Stimulated activated naive CD4-positive, alpha-beta T cell (primary cell): ENCODE measurements at regions not wholly inside any gene's neighbourhood (a gene's known extent, or its start where the extent isn't known, plus 50 kb on each side); places are given as distances from the start of the nearest gene placed in this dataset.
"Not testable (repeated sequence)": the region's sequence is repeated elsewhere in the genome, so short reads cannot be mapped to it uniquely, and the experiment has no call there.

Experiments used
- DNase-seq, 6 experiments: peaks; one replicate each; lab custom pipeline; 2025; lab: John Stamatoyannopoulos, UW

- no peak for DNase-seq
Observed at GRCh38 chr17:70924776-70925175, 755.4 kb downstream of the KCNJ2 start.

DNA sequence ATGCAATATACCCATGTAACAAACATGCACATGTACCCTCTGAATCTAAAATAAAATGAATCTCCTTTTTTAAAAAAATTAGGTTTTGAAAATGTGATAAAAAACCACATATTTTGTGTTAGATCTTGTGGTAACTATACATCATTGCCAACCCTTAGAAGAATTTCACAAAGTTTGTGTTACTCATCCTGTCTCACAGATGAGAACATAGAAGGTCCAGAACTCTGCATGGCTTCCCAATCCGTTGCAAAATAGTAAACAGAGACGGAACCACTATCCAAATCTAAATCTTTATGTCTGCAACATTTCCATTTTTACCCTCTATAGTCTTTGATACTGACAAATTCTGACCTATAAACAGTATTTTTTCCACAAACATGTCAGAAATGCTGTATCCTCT lies 759.9 kb downstream of the KCNJ2 start:
- no peak for DNase-seq

- DNase-seq: no peak
Observed at GRCh38 chr17:70934231-70934630, 764.9 kb downstream of the KCNJ2 start.

- DNase-seq: no peak
Observed at GRCh38 chr17:70934835-70935234, 765.5 kb downstream of the KCNJ2 start.

- no peak for DNase-seq
Observed at GRCh38 chr17:70936724-70937123, 767.4 kb downstream of the KCNJ2 start.

DNA sequence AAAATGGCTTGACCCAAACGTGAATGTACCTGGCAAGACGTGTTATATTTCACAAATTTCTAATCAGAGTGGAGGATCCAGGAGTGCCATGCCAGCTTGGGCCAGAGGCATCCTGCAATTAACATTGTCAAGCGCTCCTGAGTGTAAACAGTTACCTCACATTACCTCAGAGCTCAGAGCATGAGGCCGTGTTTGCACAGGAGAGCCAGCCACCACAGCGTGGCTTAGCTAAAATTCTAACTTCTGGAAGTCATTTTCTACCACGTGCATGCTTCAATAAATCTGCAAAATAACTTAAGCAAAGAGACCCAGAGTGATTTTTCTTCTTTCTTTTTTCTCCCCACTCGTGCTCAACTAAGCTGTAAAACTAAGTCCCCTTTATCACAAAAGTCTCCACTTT lies 769.0 kb downstream of the KCNJ2 start:
- DNase-seq: no peak

DNA sequence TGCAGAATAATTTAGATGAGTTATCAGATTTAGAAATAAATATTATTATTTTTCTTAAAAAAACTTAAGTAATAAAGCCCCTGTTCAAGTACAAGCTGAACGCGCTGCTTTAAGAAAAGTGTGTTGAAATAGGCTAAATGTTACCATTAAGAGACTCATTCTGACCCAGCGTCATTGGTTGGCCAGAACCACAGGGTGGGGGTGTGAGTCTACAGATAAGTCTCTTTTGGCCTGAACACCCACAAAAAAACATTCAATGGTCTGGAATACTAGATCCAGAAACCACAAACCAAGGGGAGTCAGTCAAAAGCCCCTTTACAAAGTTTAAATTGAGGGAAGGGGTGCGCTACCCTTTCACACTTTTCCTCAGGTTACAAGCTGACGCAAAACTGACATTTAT lies 776.1 kb downstream of the KCNJ2 start:
- DNase-seq: no peak

DNA sequence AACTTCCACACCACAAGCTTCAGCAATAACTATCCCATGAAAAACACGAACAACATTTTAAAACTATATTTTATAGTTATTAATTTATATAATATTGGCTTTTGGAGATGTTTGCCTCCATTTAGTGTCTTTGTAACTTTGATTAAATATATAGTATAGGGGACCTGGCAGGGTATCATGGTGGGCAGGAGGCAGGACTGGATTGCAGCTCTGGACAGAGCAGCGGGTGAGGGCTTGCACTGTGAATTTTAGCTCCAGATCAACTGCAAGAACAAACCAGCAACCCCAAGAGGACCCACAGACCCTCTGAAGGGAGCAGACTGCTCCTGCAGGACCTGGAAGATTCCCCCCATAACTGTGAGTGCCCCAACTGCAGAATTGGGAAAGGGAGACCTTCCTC lies 777.9 kb downstream of the KCNJ2 start:
- DNase-seq: no peak

DNA sequence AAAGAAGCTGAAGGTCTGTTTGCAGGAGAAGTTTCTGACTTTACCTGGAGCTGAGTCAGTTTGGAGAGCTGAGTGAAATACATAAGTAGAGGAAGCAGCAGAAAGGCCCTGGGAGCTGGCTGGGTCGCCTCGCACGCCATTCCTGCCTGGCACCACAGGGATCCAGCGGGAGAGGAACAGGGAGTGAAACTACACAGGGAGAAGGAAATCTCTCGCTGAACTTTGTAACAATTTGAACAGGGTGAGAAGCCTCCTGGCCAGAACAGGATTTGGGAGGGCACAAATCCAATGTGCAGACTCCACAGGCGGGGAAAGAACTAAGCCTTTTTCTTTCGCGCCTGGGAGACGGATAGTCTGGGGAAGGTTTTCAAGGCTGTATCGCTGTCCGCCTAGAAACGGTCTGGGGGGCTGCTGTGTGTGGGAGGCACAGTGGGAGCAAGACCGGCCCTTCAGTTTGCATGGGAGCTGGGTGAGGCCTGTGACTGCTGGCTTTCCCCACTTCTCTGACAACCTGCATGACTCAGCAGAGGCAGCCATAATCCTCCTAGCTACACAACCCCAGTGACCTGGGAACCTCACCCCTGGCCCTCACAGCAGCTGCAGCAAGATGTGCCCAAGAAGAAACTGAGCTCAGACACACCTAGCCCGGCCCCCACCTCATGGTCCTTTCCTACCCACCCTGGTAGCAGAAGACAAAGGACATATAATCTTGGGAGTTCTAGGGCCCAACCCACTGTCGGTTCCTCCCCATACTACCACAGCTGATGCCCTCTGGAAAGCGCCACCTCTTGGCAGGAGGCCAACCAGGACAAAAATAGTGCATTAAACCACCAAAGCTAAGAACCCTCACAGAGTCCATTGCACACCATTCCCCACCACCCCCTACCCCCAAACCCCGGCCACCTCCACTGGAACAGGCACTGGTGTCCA lies 778.6 kb downstream of the KCNJ2 start:
- no peak for DNase-seq

- not testable (repeated sequence) for DNase-seq
Observed at GRCh38 chr17:70953140-70953539, 783.8 kb downstream of the KCNJ2 start.

DNA sequence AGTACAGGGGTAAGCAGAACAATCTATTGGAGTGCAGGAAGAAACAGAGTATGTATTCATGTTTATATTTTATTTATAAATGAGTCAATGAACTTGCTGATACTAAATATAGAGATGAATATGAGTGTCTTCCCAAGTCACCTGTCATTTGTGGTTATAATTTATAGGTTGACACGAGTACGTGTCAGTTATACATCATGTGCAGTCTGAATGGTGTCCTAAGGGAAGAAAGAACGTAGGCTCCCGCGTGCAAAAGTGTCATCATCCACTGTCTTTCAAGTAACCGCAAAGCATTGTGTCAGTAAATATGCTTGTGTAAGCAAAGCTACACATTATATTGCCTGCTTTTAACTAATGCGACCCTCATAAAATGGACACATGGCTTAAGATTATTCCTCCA lies 786.1 kb downstream of the KCNJ2 start:
- no peak for DNase-seq

- DNase-seq: no peak
Observed at GRCh38 chr17:70956726-70957125, 787.4 kb downstream of the KCNJ2 start.

- no peak for DNase-seq
Observed at GRCh38 chr17:70961341-70961740, 792.0 kb downstream of the KCNJ2 start.

DNA sequence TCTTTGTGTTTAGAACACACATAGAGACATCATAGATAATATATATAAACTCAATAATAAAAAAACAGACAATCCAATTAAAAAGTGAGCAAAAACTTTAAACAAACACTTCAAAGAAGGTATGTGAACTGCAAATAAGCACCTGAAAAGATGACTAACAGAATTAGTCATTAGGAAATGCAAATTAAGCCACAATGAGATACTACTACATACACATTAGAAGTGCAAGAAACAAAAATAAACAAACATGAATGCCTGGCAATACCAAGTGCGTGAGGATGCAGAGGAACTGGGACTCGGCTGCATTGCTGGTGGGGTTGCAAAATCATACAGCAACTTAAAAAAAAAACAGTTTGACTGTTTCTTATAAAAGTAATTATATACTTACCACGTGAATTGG lies 799.0 kb downstream of the KCNJ2 start:
- DNase-seq: no peak

DNA sequence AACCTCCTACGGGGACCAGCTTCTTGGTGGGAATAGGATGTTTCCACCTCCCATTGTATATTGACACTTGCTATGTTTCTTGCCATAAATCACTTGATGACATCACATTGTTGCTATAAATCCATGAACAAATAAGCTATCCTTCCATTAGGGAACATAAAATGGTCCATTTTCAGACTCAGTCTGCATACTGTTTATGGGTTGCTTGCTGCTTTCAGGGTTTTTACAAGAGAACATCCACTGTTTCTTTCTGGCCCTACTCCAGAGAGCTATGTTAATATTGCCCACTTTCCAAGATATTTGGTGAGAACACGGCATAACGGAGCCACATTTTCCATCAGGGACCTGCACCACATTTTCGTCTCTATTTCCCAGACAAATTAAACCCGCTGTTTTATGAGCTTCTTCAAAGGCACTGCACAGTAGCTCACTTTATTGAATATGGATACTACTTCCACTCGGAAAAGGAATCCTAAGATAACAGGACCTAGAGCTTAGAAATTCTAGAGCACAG lies 800.2 kb downstream of the KCNJ2 start:
- DNase-seq: no peak

DNA sequence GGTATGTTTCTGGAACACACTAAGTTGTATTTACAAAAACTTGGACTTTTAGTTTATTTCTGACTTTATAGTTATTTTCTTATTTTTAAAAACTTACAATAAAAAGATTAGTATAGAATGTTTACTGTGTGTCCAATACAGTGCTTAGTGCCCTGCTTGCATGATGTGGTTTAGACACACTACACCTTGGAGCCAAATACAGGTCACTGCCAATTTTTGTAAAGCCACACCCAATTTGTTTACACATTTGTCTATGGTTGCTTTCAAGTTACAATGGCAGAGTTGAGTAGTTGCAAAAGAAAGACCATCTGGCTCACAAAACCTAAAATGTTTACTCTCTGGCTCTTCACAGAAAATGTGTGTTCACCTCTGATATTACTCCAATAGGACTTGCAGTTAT lies 807.1 kb downstream of the KCNJ2 start:
- DNase-seq: no peak

GRCh38 chr17:70984873-70985272 lies 815.5 kb downstream of the KCNJ2 start:
- no peak for DNase-seq

- DNase-seq: no peak
Observed at GRCh38 chr17:70987867-70988340, 818.6 kb downstream of the KCNJ2 start.

- DNase-seq: no peak
Observed at GRCh38 chr17:70988622-70989021, 819.3 kb downstream of the KCNJ2 start.

DNA sequence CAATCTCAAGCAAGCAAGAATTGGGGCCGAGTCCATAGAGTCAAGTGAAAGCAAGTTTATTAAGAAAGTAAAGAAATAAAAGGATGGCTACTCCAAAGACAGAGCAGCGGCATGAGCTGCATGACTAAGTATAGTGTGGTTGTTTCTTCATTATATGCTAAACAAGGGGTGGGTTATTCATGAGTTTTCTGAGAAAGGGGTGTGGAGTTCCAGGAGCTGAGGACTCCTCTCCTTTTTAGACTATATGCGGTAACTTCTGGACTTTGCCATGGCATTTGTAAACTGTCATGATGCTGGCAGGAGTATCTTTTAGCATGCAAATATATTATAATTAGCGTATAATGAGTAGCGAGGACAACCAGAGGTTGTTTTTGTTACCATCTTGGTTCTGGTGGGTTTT lies 819.9 kb downstream of the KCNJ2 start:
- no peak for DNase-seq

DNA sequence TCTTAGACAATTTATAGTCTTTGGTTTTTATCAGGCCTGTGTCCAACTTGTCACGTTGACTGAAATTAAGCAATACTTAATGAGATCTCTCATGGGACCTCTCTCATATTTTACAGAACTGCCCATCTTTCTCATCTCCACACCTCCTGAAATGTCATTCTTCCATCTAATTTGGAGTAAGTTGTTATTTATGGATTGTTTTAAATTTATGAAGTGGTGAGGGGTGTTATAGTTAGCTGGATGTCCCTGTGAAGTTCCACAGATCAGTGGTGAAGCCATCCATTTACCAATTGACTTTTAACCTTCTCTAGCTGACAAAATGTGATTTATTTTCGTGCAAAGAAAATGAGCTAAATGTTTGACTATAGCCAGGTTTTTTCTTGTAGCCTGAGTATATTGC lies 824.9 kb downstream of the KCNJ2 start:
- no peak for DNase-seq

DNA sequence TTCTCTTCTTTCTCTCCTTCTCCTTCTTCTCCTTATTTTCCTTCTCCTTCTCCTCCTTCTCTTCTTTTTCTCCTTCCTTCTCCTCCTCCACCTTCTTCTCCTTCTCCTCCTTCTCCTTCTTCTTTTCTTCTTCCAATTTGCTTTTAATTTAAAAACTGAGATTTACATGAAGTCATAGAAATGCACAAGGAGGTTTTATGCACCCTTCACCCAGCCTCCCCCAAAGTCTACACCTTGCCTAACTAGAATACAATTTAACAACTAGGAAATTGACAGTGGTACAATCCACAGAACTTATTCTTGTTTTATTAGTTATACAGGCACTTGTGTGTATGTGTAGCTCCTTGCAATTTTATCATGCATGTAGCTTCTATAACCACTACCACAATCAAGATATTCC lies 826.7 kb downstream of the KCNJ2 start:
- no peak for DNase-seq

DNA sequence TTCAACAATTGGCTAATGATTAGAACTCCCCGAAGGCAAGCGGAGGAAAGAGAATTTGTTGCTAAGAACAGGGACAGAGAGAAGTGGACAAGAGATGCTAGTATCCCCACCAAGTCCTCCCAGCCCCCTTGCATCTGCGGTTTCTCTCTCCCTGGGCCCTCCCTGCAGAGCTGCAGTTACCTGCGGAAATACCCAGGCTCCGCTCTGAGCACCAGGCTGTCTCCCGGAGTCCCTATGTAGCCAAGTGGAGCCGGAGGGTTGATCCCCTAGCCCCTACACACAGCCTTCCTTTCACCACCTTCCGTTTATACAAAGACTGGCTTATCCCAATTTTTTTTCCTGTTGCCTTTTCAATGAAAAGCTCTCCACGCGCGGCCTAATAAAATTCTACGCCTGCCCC lies 834.4 kb downstream of the KCNJ2 start:
- DNase-seq: no peak

GRCh38 chr17:71004413-71004812 lies 835.1 kb downstream of the KCNJ2 start:
- no peak for DNase-seq
